ENCODE measurements at regions not wholly inside any gene's neighbourhood (a gene's known extent, or its start where the extent isn't known, plus 50 kb on each side); places are given as distances from the start of the nearest gene placed in this dataset.

GRCh38 chr2:66839551-66840320, 404.8 kb downstream of the MEIS1 start:
- TF ChIP-seq CTCF (IDR thresholded peaks at IDR 0.05), result no peak
- H3K27ac ChIP-seq, result peak overlapping the region; percentile 53 to 78

GRCh38 chr2:66840321-66841002, 405.5 kb downstream of the MEIS1 start:
- H3K4me3 ChIP-seq, result peak overlapping the region; percentile 14
- no peak for TF ChIP-seq CTCF (IDR thresholded peaks at IDR 0.05)
- peak overlapping the region; percentile 54 to 78 for H3K27ac ChIP-seq
- no peak for DNase-seq (ENCODE audit: low spot score)

More at GRCh38 chr2:66839551-66840320, 404.8 kb downstream of the MEIS1 start:
- DNase-seq (ENCODE audit: low spot score), result no peak
- H3K4me3 ChIP-seq, result no peak overlapping the region

GRCh38 chr2:66843847-66844246, 408.9 kb downstream of the MEIS1 start:
- no peak for TF ChIP-seq CTCF (IDR thresholded peaks at IDR 0.05)
- H3K4me3 ChIP-seq, result no peak overlapping the region
- H3K27ac ChIP-seq, result no peak overlapping the region
- DNase-seq (ENCODE audit: low spot score), result no peak

- no peak overlapping the region for H3K4me3 ChIP-seq
Measured at GRCh38 chr2:66845307-66845706, 410.4 kb downstream of the MEIS1 start.

GRCh38 chr2:66846887-66847286, 412.0 kb downstream of the MEIS1 start:
- DNase-seq (ENCODE audit: low spot score), result no peak
- H3K4me3 ChIP-seq, result no peak overlapping the region
- TF ChIP-seq CTCF (IDR thresholded peaks at IDR 0.05), result no peak
- H3K27ac ChIP-seq, result no peak overlapping the region

More at GRCh38 chr2:66845307-66845706, 410.4 kb downstream of the MEIS1 start:
- TF ChIP-seq CTCF (IDR thresholded peaks at IDR 0.05), result no peak
- DNase-seq (ENCODE audit: low spot score), result no peak
- H3K27ac ChIP-seq, result no peak overlapping the region

GRCh38 chr2:66849153-66849755, 414.3 kb downstream of the MEIS1 start:
- no peak for TF ChIP-seq CTCF (IDR thresholded peaks at IDR 0.05)
- H3K4me3 ChIP-seq, result peak overlapping the region; percentile 4
- no peak overlapping the region for H3K27ac ChIP-seq
- DNase-seq (ENCODE audit: low spot score), result no peak

Data from coronary artery (tissue), 2 donors.